ENCODE measurements at regions not wholly inside any gene's neighbourhood (a gene's known extent, or its start where the extent isn't known, plus 50 kb on each side); places are given as distances from the start of the nearest gene placed in this dataset.

DNA sequence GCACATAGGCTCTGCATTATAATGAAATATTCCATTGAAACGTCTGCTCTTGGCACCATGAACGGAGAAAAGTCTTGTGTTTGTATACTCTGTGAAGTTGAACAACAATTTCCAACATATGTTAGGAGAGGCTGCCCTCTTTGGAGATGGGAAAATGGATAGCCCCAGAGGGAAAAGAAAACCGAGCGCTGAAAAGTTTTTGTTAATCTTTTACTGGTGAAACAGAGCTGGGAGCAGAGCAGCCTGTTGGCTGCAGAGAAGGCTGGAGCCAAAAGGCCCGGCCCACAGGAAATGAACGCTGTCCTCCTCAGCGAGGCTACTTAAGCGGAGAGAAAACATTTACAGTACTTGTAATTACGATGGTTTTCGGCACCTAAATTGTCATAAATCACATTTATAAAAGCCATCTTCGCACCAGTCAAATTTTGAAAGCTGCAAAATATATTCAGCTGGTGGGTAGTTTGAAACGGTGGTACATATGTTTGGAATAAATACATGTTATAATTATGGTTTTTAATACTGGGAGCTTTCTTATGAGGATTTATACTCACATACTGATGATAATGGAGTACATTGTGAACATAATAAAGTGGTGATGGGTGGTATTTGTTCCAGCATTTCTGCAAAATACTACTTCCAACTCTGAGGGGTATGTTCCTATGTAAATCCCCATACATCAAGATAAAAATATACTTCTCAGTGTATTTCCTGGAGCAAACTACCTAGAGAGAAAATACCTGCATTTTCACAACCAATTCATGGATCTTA lies 129.6 kb upstream of the CNTLN start:
- TF ChIP-seq, protein P1, sequence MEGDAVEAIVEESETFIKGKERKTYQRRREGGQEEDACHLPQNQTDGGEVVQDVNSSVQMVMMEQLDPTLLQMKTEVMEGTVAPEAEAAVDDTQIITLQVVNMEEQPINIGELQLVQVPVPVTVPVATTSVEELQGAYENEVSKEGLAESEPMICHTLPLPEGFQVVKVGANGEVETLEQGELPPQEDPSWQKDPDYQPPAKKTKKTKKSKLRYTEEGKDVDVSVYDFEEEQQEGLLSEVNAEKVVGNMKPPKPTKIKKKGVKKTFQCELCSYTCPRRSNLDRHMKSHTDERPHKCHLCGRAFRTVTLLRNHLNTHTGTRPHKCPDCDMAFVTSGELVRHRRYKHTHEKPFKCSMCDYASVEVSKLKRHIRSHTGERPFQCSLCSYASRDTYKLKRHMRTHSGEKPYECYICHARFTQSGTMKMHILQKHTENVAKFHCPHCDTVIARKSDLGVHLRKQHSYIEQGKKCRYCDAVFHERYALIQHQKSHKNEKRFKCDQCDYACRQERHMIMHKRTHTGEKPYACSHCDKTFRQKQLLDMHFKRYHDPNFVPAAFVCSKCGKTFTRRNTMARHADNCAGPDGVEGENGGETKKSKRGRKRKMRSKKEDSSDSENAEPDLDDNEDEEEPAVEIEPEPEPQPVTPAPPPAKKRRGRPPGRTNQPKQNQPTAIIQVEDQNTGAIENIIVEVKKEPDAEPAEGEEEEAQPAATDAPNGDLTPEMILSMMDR (IDR thresholded peaks at IDR 0.05; ENCODE audit: insufficient read depth, low read length) = no peak
- peak overlapping the region; percentile 26 for H3K4me3 ChIP-seq (ENCODE audit: low read depth, low read length)
- peak; percentile 84 for DNase-seq (ENCODE audit: low read depth)

DNA sequence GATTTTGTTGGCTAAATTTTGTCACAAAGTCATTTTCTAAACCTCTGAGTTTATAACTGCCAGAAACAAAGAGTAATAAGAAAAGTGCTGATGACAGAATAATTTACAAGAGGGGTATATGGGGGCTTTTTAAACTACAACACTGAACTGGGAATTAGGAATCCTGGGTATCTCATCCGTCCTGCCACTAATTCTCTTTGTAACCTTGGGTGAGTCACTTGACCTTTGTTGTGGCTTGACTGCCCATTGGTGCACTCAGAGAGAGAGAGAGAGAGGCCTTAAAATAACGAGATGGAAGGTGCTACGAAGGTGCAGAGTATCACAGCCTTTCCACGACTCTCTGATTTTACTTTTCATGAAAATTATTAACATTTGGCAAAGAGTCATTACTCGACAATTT lies 130.3 kb upstream of the CNTLN start:
- TF ChIP-seq, protein P1 (IDR thresholded peaks at IDR 0.05; ENCODE audit: insufficient read depth, low read length) = no peak
- peak; percentile 43 for DNase-seq (ENCODE audit: low read depth)
- H3K4me3 ChIP-seq (ENCODE audit: low read depth, low read length) = no peak overlapping the region

DNA sequence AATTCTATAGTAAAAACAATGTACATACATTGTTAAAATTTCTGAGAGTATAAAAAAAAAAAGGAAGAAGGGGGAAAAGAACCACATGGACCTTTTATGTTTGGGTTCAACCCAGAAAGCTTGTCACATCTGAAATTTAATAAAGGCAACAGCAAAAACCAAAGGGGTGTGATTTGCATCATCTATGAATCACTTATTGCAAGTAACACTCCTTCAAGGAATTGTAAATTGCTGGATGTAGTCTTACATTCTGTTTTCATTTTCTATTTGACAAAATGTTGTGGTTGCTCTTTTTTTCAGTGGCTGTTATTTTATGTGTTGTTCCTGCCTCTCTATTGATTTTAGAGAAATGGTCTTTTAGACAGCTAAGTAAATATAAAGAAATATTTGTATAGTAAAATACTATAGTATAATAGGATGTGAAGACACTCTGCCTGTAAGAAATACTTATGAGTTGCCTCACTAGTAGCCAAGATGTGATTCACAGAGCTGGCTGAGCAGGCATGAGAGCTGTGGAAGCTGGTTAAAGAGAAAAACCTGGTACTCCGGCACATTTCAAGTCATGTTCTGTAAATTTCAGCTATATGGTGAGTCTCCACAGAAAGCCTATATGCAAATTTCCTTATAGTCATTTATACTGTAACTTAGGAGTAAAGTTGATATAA lies 131.1 kb upstream of the CNTLN start:
- peak; percentile 81 for DNase-seq (ENCODE audit: low read depth)
- TF ChIP-seq, protein P1 (IDR thresholded peaks at IDR 0.05; ENCODE audit: insufficient read depth, low read length) = no peak
- no peak overlapping the region for H3K4me3 ChIP-seq (ENCODE audit: low read depth, low read length)

DNA sequence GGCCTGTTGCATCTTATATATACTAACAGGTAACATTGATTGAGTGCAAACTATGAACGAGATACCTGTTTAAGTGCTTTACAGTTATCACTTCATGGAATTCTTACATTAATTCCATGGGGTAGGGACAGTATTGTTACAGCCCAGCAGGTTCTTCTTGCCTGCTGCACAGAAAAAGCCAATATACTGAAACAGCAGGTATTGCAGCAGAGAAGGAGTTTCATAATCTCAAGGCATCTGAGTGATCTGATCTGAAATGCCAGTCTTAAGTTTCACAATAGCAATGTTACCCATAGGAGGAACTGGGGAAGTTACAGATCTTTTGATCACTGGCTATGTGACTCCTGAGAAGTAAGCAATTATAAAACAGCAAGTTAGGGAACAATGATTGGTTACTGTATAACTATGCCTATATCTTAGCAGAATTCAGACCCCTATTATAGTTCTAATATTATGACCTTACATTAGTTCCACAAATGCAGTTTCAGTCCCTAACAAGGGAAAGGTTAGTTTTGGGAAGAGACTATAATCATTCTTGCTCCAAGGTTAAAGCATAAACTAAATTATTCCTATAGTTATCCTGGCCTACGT lies 126.5 kb upstream of the BNC2 start:
- TF ChIP-seq, protein P1 (IDR thresholded peaks at IDR 0.05; ENCODE audit: insufficient read depth, low read length) = no peak
- no peak for DNase-seq (ENCODE audit: low read depth)
- no peak overlapping the region for H3K4me3 ChIP-seq (ENCODE audit: low read depth, low read length)

DNA sequence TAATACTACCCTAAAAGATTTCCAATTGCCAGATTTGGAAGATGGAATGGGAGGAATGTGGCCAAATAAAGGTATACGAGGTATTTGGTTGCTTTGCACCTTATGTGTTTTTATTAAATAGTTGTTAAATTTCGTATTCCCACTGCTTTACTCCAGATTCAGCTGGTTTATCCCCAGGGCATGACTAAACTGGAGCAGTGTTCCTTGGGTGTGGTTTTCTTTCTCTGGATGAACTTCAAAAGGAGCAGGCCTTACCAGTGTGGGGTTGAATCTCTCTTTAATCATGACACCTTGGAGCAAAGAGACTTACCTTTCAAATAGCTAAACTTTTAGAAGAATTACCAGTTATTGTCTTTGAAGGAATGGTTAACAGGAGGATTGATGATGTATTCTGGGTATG lies 121.7 kb upstream of the BNC2 start:
- DNase-seq (ENCODE audit: low read depth) = peak; percentile 61
- TF ChIP-seq, protein P1 (IDR thresholded peaks at IDR 0.05; ENCODE audit: insufficient read depth, low read length) = no peak

DNA sequence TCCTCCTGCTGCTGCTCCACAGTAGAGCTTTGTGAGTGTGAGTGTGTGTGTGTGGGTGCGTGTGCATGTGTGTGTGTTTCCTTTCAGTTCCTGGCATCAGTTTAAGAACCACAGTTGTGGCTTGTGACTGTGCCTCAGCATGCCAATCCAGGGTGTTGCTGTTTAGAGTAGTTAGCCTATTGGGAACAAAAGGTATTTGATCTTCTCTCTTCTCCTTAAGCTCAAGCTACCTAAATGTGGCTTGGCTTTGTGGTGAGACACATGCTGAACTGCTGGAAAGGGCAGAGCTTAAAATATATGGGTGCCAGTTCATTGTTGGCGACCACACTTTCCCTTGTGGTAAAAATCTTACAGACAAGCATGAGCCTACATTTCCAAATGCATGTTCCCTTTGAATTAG lies 116.6 kb upstream of the BNC2 start:
- H3K4me3 ChIP-seq (ENCODE audit: low read depth, low read length) = no peak overlapping the region
- DNase-seq (ENCODE audit: low read depth) = peak; percentile 86
- TF ChIP-seq, protein P1 (IDR thresholded peaks at IDR 0.05; ENCODE audit: insufficient read depth, low read length) = no peak

More for the DNA sequence above, 121.7 kb upstream of the BNC2 start:
- no peak overlapping the region for H3K4me3 ChIP-seq (ENCODE audit: low read depth, low read length)
